Iris pigment epithelial cell (primary cell): ENCODE measurements at regions not wholly inside any gene's neighbourhood (a gene's known extent, or its start where the extent isn't known, plus 50 kb on each side); places are given as distances from the start of the nearest gene placed in this dataset.

Source experiments
- DNase-seq: peaks from one replicate; pipeline ENCODE4 v3.0.0-alpha.2; 2011; ENCODE audit warnings: low read depth

- peak; percentile 11 for DNase-seq
Observed at GRCh38 chr7:15916681-15917380, 230.3 kb upstream of the MEOX2 start.

GRCh38 chr7:15915686-15916293 lies 229.3 kb upstream of the MEOX2 start:
- DNase-seq: no peak

- no peak for DNase-seq
Observed at GRCh38 chr7:15914611-15915010, 228.1 kb upstream of the MEOX2 start.

GRCh38 chr7:15906436-15906835 lies 220.0 kb upstream of the MEOX2 start:
- no peak for DNase-seq

- DNase-seq: no peak
Observed at GRCh38 chr7:15905251-15906040, 219.0 kb upstream of the MEOX2 start.

GRCh38 chr7:15891151-15891881 lies 204.8 kb upstream of the MEOX2 start:
- peak; percentile 22 for DNase-seq

- peak; percentile 8 for DNase-seq
Observed at GRCh38 chr7:15889507-15889906, 203.0 kb upstream of the MEOX2 start.

- no peak for DNase-seq
Observed at GRCh38 chr7:15888090-15888489, 201.6 kb upstream of the MEOX2 start.

- DNase-seq: no peak
Observed at GRCh38 chr7:15886626-15887025, 200.1 kb upstream of the MEOX2 start.

GRCh38 chr7:15885678-15886077 lies 199.2 kb upstream of the MEOX2 start:
- DNase-seq: no peak

- no peak for DNase-seq
Observed at GRCh38 chr7:15874774-15875173, 188.3 kb upstream of the MEOX2 start.

- no peak for DNase-seq
Observed at GRCh38 chr7:15870347-15870746, 183.9 kb upstream of the MEOX2 start.

GRCh38 chr7:15867441-15867840 lies 181.0 kb upstream of the MEOX2 start:
- DNase-seq: no peak

- DNase-seq: no peak
Observed at GRCh38 chr7:15866753-15867152, 180.3 kb upstream of the MEOX2 start.

GRCh38 chr7:15864626-15864991 lies 178.1 kb upstream of the MEOX2 start:
- no peak for DNase-seq

GRCh38 chr7:15863951-15864625 lies 177.6 kb upstream of the MEOX2 start:
- no peak for DNase-seq

- no peak for DNase-seq
Observed at GRCh38 chr7:15862781-15863165, 176.3 kb upstream of the MEOX2 start.

GRCh38 chr7:15862016-15862780 lies 175.7 kb upstream of the MEOX2 start:
- no peak for DNase-seq

GRCh38 chr7:15860264-15860949 lies 173.9 kb upstream of the MEOX2 start:
- no peak for DNase-seq

GRCh38 chr7:15857026-15857425 lies 170.5 kb upstream of the MEOX2 start:
- DNase-seq: no peak

GRCh38 chr7:15856311-15856710 lies 169.8 kb upstream of the MEOX2 start:
- no peak for DNase-seq
